GM23338 (cell line): ENCODE measurements at regions not wholly inside any gene's neighbourhood (a gene's known extent, or its start where the extent isn't known, plus 50 kb on each side); places are given as distances from the start of the nearest gene placed in this dataset.

Experiments used
- ATAC-seq: fragments of 200-7000 bp; cut with Tn5 transposase; 3 replicates; pipeline ENCODE4 v1.9.1; 2020
- DNase-seq: peaks from one replicate; pipeline ENCODE4 v3.0.0-alpha.2; 2015; ENCODE audit warnings: low spot score
- H2AFZ ChIP-seq: fragments of 200-600 bp; sonication (generic); 2 replicates; pipeline ENCODE4 v1.8.0; 2016; ENCODE audit warnings: antibody characterized with exemption, mild to moderate bottlenecking, moderate library complexity
- H3F3A ChIP-seq: fragments of 200-600 bp; sonication (generic); replicated peaks from 2 replicates; pipeline ENCODE4 v1.8.0; 2017; ENCODE audit warnings: antibody characterized with exemption, mixed run types, low read depth
- H3K27ac ChIP-seq: fragments of 200-600 bp; sonication (generic); 2 replicates; pipeline ENCODE4 v1.6.1; 2016; ENCODE audit warnings: low read depth
- H3K27me3 ChIP-seq: fragments of 200-600 bp; sonication (generic); 2 replicates; pipeline ENCODE4 v1.8.0; 2016; ENCODE audit warnings: mild to moderate bottlenecking, mixed run types, moderate library complexity; ENCODE audit not compliant: insufficient read depth
- H3K36me3 ChIP-seq: fragments of 200-600 bp; sonication (generic); 2 replicates; pipeline ENCODE4 v1.8.0; 2016; ENCODE audit warnings: mild to moderate bottlenecking; ENCODE audit not compliant: insufficient read depth
- H3K4me1 ChIP-seq: fragments of 200-600 bp; sonication (generic); 2 replicates; pipeline ENCODE4 v1.8.0; 2016; ENCODE audit warnings: mild to moderate bottlenecking, moderate library complexity; ENCODE audit not compliant: insufficient read depth
- H3K4me2 ChIP-seq: fragments of 200-600 bp; sonication (generic); 2 replicates; pipeline ENCODE4 v1.7.1; 2017; ENCODE audit warnings: mixed run types
- H3K4me3 ChIP-seq: fragments of 200-600 bp; sonication (generic); 2 replicates; pipeline ENCODE4 v1.6.1; 2016; ENCODE audit warnings: mixed run types
- H3K79me2 ChIP-seq: fragments of 200-600 bp; sonication (generic); replicated peaks from 2 replicates; pipeline ENCODE4 v1.8.0; 2017; ENCODE audit warnings: mild to moderate bottlenecking; ENCODE audit not compliant: insufficient read depth
- H3K9me2 ChIP-seq: fragments of 200-600 bp; sonication (generic); 2 replicates; pipeline ENCODE4 v1.8.0; 2017; ENCODE audit not compliant: insufficient read depth
- H4K20me1 ChIP-seq: fragments of 200-600 bp; sonication (generic); replicated peaks from 2 replicates; pipeline ENCODE4 v1.8.0; 2017; ENCODE audit warnings: mild to moderate bottlenecking; ENCODE audit not compliant: insufficient read depth
- H3K27ac Mint-ChIP-seq: 2 replicates; pipeline ENCODE4 v1.8.0; 2020; ENCODE audit warnings: inconsistent platforms, mild to moderate bottlenecking, moderate library complexity, mixed read lengths
- H3K27me3 Mint-ChIP-seq: 3 replicates; pipeline ENCODE4 v1.8.0; 2022; ENCODE audit warnings: low read depth, mild to moderate bottlenecking, moderate library complexity, mixed read lengths, inconsistent platforms; ENCODE audit not compliant: insufficient read depth, poor library complexity
- H3K36me3 Mint-ChIP-seq: 3 replicates; pipeline ENCODE4 v1.8.0; 2021; ENCODE audit warnings: low read depth, mild to moderate bottlenecking, inconsistent platforms, moderate library complexity, mixed read lengths
- H3K4me1 Mint-ChIP-seq: 3 replicates; pipeline ENCODE4 v1.8.0; 2020; ENCODE audit warnings: mild to moderate bottlenecking, inconsistent platforms, mixed read lengths
- H3K4me3 Mint-ChIP-seq: 3 replicates; pipeline ENCODE4 v1.8.0; 2021; ENCODE audit warnings: moderate library complexity, mild to moderate bottlenecking, inconsistent platforms, mixed read lengths
- H3K9me3 Mint-ChIP-seq: 3 replicates; pipeline ENCODE4 v1.8.0; 2020; ENCODE audit warnings: moderate library complexity, mild to moderate bottlenecking, inconsistent platforms, mixed read lengths
- CREB1 ChIP-seq: fragments of 250-450 bp; sonication (Bioruptor Pico); IDR thresholded peaks from 2 replicates; pipeline ENCODE4 v1.5.0; 2020; ENCODE audit warnings: low read depth, mild to moderate bottlenecking, moderate library complexity
- CTCF ChIP-seq, 2 experiments: fragments of 200-600 bp in 1 of 2; sonication (generic) in 1 of 2; conservative IDR thresholded peaks; 2 replicates each; pipeline versions ENCODE4 v1.5.1 to v1.6.1; 2016 to 2017; ENCODE audit warnings: antibody characterized with exemption in 2 of 2, low read depth in 2 of 2, mild to moderate bottlenecking in 2 of 2, moderate library complexity in 1 of 2
- ETS1 ChIP-seq: IDR thresholded peaks from 2 replicates; pipeline ENCODE4 v1.6.1; 2016; ENCODE audit warnings: antibody characterized with exemption
- EZH2 ChIP-seq: fragments of 200-600 bp; sonication (generic); IDR thresholded peaks from one replicate; pipeline ENCODE4 v1.8.0; 2017; ENCODE audit warnings: antibody characterized with exemption, mild to moderate bottlenecking, low read depth; ENCODE audit not compliant: unreplicated experiment
- EZH2phosphoT487 ChIP-seq: fragments of 200-600 bp; sonication (generic); IDR thresholded peaks from one replicate; pipeline ENCODE4 v1.8.1; 2018; ENCODE audit warnings: antibody characterized with exemption; ENCODE audit not compliant: unreplicated experiment
- JUNB ChIP-seq: IDR thresholded peaks from one replicate; pipeline ENCODE4 v1.6.1; 2016; ENCODE audit warnings: antibody characterized with exemption; ENCODE audit not compliant: unreplicated experiment
- NANOG ChIP-seq: IDR thresholded peaks from 2 replicates; pipeline ENCODE4 v1.6.1; 2016; ENCODE audit warnings: antibody characterized with exemption, borderline replicate concordance
- POLR2AphosphoS5 ChIP-seq: IDR thresholded peaks from 2 replicates; pipeline ENCODE4 v1.6.1; 2016; ENCODE audit warnings: antibody characterized with exemption, low read depth
- STAT1 ChIP-seq: IDR thresholded peaks from one replicate; pipeline ENCODE4 v1.6.1; 2016; ENCODE audit warnings: antibody characterized with exemption; ENCODE audit not compliant: unreplicated experiment
- ZNF114 ChIP-seq: fragments of 250-450 bp; sonication (Bioruptor Pico); IDR thresholded peaks from 2 replicates; pipeline ENCODE4 v1.5.0; 2020; ENCODE audit warnings: mild to moderate bottlenecking, moderate library complexity
- ZNF331 ChIP-seq: fragments of 250-450 bp; sonication (Bioruptor Pico); IDR thresholded peaks from 2 replicates; pipeline ENCODE4 v1.5.0; 2020; ENCODE audit warnings: low read depth, mild to moderate bottlenecking, moderate library complexity
- TF ChIP-seq, protein P1 (sequence below): IDR thresholded peaks from one replicate; pipeline ENCODE4 v1.6.1; 2018; ENCODE audit warnings: antibody characterized with exemption; ENCODE audit not compliant: unreplicated experiment
- TF ChIP-seq, protein P2 (sequence below): fragments of 250-450 bp; sonication (Bioruptor Pico); IDR thresholded peaks from 2 replicates; pipeline ENCODE4 v1.5.0; 2020; ENCODE audit warnings: mild to moderate bottlenecking, moderate library complexity

GRCh38 chr2:9778471-9779316, 64.6 kb upstream of the TAF1B start:
- H3K36me3 ChIP-seq: no peaks in the 10 kb centered on the region
- H3K27ac ChIP-seq: no peak overlapping the region
- H3K9me2 ChIP-seq: no peaks in the 10 kb centered on the region
- no peak overlapping the region for H3K4me3 Mint-ChIP-seq
- peak; percentile 18; the same call in 2 of the 3 replicates for ATAC-seq
- no peaks in the 10 kb centered on the region for H3K4me1 ChIP-seq
- H3K4me2 ChIP-seq: no peak overlapping the region
- H3K27me3 Mint-ChIP-seq: peaks cover 7% of the 10 kb centered on the region
- H3K36me3 Mint-ChIP-seq: no peaks in the 10 kb centered on the region; the same call in 2 of the 3 replicates
- H3F3A ChIP-seq: no peaks in the 10 kb centered on the region
- H3K4me1 Mint-ChIP-seq: peaks cover 8% of the 10 kb centered on the region; the same call in 2 of the 3 replicates
- H3K27ac Mint-ChIP-seq: no peak overlapping the region
- DNase-seq: no peak
- H4K20me1 ChIP-seq: no peaks in the 10 kb centered on the region
- no peak overlapping the region for H3K4me3 ChIP-seq
- no peaks in the 10 kb centered on the region for H3K27me3 ChIP-seq
- no peaks in the 10 kb centered on the region for H3K79me2 ChIP-seq
- TF ChIP-seq EZH2: no peak
- TF ChIP-seq CREB1 (CRISPR knock-in tag): no peak
- no peak for TF ChIP-seq NANOG
- no peak for TF ChIP-seq STAT1
- no peak for TF ChIP-seq ZNF331 (CRISPR knock-in tag)
- TF ChIP-seq, protein P1, sequence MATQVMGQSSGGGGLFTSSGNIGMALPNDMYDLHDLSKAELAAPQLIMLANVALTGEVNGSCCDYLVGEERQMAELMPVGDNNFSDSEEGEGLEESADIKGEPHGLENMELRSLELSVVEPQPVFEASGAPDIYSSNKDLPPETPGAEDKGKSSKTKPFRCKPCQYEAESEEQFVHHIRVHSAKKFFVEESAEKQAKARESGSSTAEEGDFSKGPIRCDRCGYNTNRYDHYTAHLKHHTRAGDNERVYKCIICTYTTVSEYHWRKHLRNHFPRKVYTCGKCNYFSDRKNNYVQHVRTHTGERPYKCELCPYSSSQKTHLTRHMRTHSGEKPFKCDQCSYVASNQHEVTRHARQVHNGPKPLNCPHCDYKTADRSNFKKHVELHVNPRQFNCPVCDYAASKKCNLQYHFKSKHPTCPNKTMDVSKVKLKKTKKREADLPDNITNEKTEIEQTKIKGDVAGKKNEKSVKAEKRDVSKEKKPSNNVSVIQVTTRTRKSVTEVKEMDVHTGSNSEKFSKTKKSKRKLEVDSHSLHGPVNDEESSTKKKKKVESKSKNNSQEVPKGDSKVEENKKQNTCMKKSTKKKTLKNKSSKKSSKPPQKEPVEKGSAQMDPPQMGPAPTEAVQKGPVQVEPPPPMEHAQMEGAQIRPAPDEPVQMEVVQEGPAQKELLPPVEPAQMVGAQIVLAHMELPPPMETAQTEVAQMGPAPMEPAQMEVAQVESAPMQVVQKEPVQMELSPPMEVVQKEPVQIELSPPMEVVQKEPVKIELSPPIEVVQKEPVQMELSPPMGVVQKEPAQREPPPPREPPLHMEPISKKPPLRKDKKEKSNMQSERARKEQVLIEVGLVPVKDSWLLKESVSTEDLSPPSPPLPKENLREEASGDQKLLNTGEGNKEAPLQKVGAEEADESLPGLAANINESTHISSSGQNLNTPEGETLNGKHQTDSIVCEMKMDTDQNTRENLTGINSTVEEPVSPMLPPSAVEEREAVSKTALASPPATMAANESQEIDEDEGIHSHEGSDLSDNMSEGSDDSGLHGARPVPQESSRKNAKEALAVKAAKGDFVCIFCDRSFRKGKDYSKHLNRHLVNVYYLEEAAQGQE: no peak
- TF ChIP-seq EZH2phosphoT487: no peak
- no peak for TF ChIP-seq CTCF (conservative IDR thresholded peaks at IDR 0.05; ENCODE audit: low read depth in 2 of 2)
- no peak for TF ChIP-seq JUNB
- TF ChIP-seq, protein P2, sequence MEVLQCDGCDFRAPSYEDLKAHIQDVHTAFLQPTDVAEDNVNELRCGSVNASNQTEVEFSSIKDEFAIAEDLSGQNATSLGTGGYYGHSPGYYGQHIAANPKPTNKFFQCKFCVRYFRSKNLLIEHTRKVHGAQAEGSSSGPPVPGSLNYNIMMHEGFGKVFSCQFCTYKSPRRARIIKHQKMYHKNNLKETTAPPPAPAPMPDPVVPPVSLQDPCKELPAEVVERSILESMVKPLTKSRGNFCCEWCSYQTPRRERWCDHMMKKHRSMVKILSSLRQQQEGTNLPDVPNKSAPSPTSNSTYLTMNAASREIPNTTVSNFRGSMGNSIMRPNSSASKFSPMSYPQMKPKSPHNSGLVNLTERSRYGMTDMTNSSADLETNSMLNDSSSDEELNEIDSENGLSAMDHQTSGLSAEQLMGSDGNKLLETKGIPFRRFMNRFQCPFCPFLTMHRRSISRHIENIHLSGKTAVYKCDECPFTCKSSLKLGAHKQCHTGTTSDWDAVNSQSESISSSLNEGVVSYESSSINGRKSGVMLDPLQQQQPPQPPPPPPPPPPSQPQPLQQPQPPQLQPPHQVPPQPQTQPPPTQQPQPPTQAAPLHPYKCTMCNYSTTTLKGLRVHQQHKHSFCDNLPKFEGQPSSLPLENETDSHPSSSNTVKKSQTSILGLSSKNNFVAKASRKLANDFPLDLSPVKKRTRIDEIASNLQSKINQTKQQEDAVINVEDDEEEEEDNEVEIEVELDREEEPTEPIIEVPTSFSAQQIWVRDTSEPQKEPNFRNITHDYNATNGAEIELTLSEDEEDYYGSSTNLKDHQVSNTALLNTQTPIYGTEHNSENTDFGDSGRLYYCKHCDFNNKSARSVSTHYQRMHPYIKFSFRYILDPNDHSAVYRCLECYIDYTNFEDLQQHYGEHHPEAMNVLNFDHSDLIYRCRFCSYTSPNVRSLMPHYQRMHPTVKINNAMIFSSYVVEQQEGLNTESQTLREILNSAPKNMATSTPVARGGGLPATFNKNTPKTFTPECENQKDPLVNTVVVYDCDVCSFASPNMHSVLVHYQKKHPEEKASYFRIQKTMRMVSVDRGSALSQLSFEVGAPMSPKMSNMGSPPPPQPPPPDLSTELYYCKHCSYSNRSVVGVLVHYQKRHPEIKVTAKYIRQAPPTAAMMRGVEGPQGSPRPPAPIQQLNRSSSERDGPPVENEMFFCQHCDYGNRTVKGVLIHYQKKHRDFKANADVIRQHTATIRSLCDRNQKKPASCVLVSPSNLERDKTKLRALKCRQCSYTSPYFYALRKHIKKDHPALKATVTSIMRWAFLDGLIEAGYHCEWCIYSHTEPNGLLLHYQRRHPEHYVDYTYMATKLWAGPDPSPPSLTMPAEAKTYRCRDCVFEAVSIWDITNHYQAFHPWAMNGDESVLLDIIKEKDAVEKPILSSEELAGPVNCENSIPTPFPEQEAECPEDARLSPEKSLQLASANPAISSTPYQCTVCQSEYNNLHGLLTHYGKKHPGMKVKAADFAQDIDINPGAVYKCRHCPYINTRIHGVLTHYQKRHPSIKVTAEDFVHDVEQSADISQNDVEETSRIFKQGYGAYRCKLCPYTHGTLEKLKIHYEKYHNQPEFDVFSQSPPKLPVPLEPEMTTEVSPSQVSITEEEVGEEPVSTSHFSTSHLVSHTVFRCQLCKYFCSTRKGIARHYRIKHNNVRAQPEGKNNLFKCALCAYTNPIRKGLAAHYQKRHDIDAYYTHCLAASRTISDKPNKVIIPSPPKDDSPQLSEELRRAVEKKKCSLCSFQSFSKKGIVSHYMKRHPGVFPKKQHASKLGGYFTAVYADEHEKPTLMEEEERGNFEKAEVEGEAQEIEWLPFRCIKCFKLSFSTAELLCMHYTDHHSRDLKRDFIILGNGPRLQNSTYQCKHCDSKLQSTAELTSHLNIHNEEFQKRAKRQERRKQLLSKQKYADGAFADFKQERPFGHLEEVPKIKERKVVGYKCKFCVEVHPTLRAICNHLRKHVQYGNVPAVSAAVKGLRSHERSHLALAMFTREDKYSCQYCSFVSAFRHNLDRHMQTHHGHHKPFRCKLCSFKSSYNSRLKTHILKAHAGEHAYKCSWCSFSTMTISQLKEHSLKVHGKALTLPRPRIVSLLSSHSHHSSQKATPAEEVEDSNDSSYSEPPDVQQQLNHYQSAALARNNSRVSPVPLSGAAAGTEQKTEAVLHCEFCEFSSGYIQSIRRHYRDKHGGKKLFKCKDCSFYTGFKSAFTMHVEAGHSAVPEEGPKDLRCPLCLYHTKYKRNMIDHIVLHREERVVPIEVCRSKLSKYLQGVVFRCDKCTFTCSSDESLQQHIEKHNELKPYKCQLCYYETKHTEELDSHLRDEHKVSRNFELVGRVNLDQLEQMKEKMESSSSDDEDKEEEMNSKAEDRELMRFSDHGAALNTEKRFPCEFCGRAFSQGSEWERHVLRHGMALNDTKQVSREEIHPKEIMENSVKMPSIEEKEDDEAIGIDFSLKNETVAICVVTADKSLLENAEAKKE (CRISPR knock-in tag): no peak
- TF ChIP-seq POLR2AphosphoS5: no peak
- no peak for TF ChIP-seq ETS1
- no peak for TF ChIP-seq ZNF114 (CRISPR knock-in tag)
- peaks cover 3% of the 10 kb centered on the region; the same call in 1 of the 3 replicates for H3K9me3 Mint-ChIP-seq
- peak overlapping the region; percentile 38; the same call in 1 of the 2 replicates for H2AFZ ChIP-seq
